HG02623 (cell line): ENCODE measurements at regions not wholly inside any gene's neighbourhood (a gene's known extent, or its start where the extent isn't known, plus 50 kb on each side); places are given as distances from the start of the nearest gene placed in this dataset.
"Not testable (repeated sequence)": the region's sequence is repeated elsewhere in the genome, so short reads cannot be mapped to it uniquely, and the experiment has no call there.

Experiments
- ATAC-seq: cut with Tn5 transposase; IDR thresholded peaks from one replicate; pipeline ENCODE4 v1.9.1; 2021; ENCODE audit warnings: moderate library complexity; ENCODE audit not compliant: unreplicated experiment

GRCh38 chr5:99478450-99478849 is 549.6 kb upstream of the CHD1 start:
- not testable (repeated sequence) for ATAC-seq

- not testable (repeated sequence) for ATAC-seq
Measured at GRCh38 chr5:99473328-99473727, 544.5 kb upstream of the CHD1 start.

DNA sequence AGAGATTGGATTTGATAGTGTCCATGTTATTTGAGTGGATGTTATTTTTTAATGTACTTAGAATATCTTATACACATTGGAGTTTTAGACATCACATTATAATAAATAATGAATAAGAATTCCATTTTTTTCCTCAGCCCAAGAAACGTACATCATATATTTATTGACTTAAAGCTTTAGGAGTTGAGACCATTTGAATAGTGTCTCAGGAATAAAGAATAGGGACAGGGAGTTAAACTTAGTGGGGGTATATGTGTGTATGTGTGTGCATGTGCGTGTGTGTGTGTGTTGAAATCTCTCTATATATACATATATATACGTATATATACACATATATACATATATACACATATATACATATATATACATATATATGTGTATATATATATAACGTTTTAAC is 542.9 kb upstream of the CHD1 start:
- ATAC-seq, result not testable (repeated sequence)

- not testable (repeated sequence) for ATAC-seq
Measured at GRCh38 chr5:99471178-99471577, 542.4 kb upstream of the CHD1 start.

GRCh38 chr5:99470636-99471035 is 541.8 kb upstream of the CHD1 start:
- not testable (repeated sequence) for ATAC-seq

DNA sequence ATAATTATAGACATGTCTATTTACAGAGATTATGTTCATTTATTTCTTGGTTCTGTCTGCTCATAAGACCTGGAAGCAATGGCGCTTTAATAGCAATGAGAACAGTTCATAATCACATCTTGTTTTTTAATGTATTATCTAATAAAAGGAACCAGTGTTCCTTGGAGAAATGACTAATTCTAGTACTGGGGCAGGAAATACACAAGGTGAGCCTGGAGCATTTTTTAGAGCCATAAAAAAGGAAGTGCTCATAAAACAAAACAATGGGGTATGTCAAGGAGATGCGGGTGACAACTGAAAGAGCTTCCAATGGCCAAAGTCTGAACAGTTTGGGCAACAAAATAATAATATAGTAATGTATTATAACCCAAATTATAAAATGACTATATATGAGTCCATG is 531.9 kb upstream of the CHD1 start:
- ATAC-seq, result no peak

GRCh38 chr5:99453196-99453595 is 524.4 kb upstream of the CHD1 start:
- ATAC-seq, result no peak

GRCh38 chr5:99449786-99450185 is 521.0 kb upstream of the CHD1 start:
- ATAC-seq, result no peak

- ATAC-seq, result no peak
Measured at GRCh38 chr5:99445805-99446204, 517.0 kb upstream of the CHD1 start.

DNA sequence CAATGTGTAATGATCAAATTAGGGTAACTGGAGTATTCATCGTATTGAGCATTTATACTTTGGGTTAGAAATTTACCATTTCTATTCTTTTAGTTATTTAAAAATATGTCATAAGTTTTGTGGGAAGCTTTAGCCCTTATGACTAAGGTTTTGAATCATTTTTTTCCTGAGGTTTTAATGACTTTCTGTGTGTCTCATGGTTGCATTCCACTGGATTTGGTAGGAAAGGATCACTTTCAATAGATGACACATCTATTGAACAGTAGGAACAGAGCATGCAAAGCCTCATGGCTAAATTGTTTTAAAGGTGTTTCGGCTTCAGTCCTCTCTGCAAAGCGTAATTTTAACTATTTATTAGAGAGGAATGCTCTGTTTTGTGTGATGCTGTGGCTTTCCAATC is 512.4 kb upstream of the CHD1 start:
- ATAC-seq, result no peak

DNA sequence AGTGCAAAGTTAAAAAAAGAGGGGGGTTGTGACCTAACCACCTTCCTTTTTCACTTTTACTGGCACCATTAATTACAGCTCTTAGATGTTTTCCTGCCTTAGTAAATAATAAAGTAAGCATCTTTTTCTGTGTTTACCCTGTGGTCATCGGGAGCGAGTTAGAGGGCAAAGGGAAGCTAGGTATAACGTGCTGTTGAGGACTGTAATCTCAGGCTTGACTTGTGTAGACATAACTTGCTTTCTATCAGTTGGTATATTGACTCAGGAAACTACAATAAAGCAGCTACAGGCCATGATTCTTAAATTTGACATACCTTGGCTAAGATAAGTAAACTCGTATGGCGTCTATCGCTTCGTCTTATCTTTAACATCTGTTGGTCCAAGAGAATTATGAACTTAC is 509.8 kb upstream of the CHD1 start:
- ATAC-seq, result no peak

- ATAC-seq, result no peak
Measured at GRCh38 chr5:99437986-99438385, 509.2 kb upstream of the CHD1 start.

- ATAC-seq, result not testable (repeated sequence)
Measured at GRCh38 chr5:99423396-99423795, 494.6 kb upstream of the CHD1 start.

DNA sequence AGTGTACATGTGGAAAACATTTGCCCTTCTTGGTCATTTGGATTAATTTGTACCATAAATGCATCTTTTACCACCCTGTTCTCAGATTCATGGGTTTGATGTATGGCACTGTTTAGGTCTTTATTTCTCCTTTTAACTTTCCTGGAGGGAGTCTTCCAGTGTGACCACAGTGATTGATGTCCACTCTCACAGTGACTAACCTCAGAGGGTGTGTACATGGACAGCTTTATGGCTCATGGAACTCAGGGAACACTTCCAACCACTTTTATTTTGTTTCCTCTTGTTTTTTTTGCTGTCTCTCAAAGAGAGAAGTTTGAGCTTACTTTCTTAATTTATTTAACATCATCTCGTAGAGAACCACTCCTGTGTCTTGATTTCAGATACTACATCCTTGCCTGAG is 489.8 kb upstream of the CHD1 start:
- ATAC-seq, result not testable (repeated sequence)

GRCh38 chr5:99410386-99410785 is 481.6 kb upstream of the CHD1 start:
- ATAC-seq, result not testable (repeated sequence)

GRCh38 chr5:99404764-99405302 is 476.0 kb upstream of the CHD1 start:
- not testable (repeated sequence) for ATAC-seq

- ATAC-seq, result not testable (repeated sequence)
Measured at GRCh38 chr5:99400571-99400970, 471.8 kb upstream of the CHD1 start.

DNA sequence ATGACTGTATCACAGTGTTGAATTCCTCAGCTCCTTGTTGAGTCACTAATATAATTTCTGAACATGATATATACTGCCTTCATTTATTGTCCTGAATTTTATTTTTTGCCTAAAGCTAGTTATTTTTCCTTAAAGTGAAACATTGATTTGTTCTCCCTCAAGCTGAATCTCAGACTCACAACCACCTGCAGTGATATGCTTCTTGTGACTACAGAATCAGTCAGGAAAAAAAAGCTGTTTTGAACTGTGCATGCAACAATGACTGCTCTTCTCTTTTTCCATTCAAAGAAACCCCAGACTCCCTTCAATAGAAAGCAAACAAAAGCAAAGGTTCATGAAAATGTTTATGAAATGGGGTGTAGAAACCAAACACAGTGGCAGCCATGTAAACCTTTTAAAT is 470.2 kb upstream of the CHD1 start:
- no peak for ATAC-seq

- ATAC-seq, result no peak
Measured at GRCh38 chr5:99386406-99387077, 457.7 kb upstream of the CHD1 start.

DNA sequence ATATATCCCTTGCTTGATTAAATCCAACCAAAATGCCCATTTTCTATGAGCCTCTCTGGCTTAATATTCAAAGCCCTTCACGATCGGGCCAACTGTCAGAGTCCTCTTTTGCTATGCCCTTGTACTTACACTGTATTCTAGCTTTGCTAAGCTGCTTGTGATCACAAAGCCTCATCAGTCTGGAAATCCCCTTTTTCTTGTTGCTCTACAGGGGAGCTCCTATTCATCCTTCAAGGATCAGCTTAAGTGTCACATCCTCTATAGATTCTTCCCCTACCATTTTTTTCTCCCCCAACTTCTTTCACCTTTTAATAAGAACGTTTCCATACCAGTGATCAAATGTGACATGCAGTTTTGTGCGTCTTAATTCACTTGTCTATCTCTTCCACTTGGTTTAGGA is 450.4 kb upstream of the CHD1 start:
- ATAC-seq, result no peak

DNA sequence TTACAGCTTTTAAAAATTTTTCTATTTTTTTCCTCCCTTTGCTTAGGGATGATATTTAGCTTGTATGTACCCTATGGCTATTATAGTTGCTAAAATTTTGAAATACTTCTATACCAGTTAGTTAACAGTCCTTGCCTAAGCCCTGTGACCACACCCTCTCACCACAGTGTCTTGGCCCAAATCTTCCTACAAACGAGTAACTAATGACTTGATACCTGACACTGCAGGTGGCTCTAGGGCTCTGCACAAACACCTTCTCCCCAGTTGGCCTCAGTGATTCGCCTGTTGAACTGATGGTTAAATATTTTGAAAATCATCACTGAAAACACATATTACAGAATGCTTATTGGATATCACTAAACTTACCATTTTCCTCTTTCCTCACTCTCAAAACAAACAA is 449.6 kb upstream of the CHD1 start:
- ATAC-seq, result no peak

GRCh38 chr5:99369797-99370593 is 441.2 kb upstream of the CHD1 start:
- ATAC-seq, result no peak
